GM23248 (cell line): ENCODE measurements at regions not wholly inside any gene's neighbourhood (a gene's known extent, or its start where the extent isn't known, plus 50 kb on each side); places are given as distances from the start of the nearest gene placed in this dataset.

Experiments
- DNase-seq: peaks from one replicate; pipeline ENCODE4 v3.0.0-alpha.2; 2015
- H2AFZ ChIP-seq: fragments of 200-600 bp; sonication (generic); 2 replicates; pipeline ENCODE4 v1.6.1; 2016; ENCODE audit warnings: antibody characterized with exemption
- H3F3A ChIP-seq: fragments of 200-600 bp; sonication (generic); 2 replicates; pipeline ENCODE4 v1.6.1; 2016; ENCODE audit warnings: mild to moderate bottlenecking, antibody characterized with exemption, mixed run types; ENCODE audit not compliant: insufficient read depth
- H3K27ac ChIP-seq: fragments of 200-600 bp; sonication (generic); 2 replicates; pipeline ENCODE4 v1.5.1; 2016; ENCODE audit warnings: mild to moderate bottlenecking
- H3K27me3 ChIP-seq: fragments of 200-600 bp; sonication (generic); replicated peaks from 2 replicates; pipeline ENCODE4 v1.6.1; 2016; ENCODE audit warnings: mild to moderate bottlenecking; ENCODE audit not compliant: insufficient read depth
- H3K36me3 ChIP-seq: fragments of 200-600 bp; sonication (generic); 2 replicates; pipeline ENCODE4 v1.6.1; 2016; ENCODE audit warnings: low read depth, mild to moderate bottlenecking
- H3K4me1 ChIP-seq: fragments of 200-600 bp; sonication (generic); 2 replicates; pipeline ENCODE4 v1.6.1; 2016; ENCODE audit warnings: mild to moderate bottlenecking; ENCODE audit not compliant: insufficient read depth
- H3K4me2 ChIP-seq: fragments of 200-600 bp; sonication (generic); one replicate; pipeline ENCODE4 v1.6.1; 2016; ENCODE audit warnings: mild to moderate bottlenecking; ENCODE audit not compliant: unreplicated experiment
- H3K4me3 ChIP-seq: fragments of 200-600 bp; sonication (generic); 2 replicates; pipeline ENCODE4 v1.5.1; 2016; ENCODE audit warnings: mild to moderate bottlenecking
- H3K79me2 ChIP-seq: fragments of 200-600 bp; sonication (generic); 2 replicates; pipeline ENCODE4 v1.6.1; 2016; ENCODE audit warnings: mild to moderate bottlenecking; ENCODE audit not compliant: insufficient read depth
- H3K9ac ChIP-seq: fragments of 200-600 bp; sonication (generic); 2 replicates; pipeline ENCODE4 v1.6.1; 2016; ENCODE audit warnings: mild to moderate bottlenecking
- H3K9me2 ChIP-seq: fragments of 200-600 bp; sonication (generic); 2 replicates; pipeline ENCODE4 v1.6.1; 2016; ENCODE audit warnings: mixed run types, mild to moderate bottlenecking, moderate library complexity; ENCODE audit not compliant: insufficient read depth
- H3K9me3 ChIP-seq: fragments of 200-600 bp; sonication (generic); one replicate; pipeline ENCODE4 v1.6.1; 2017; ENCODE audit warnings: low read depth
- H4K20me1 ChIP-seq: fragments of 200-600 bp; sonication (generic); 2 replicates; pipeline ENCODE4 v1.6.0; 2016; ENCODE audit not compliant: insufficient read depth
- EZH2 ChIP-seq: fragments of 200-600 bp; sonication (generic); IDR thresholded peaks from 2 replicates; pipeline ENCODE4 v1.6.1; 2018; ENCODE audit warnings: antibody characterized with exemption, mild to moderate bottlenecking; ENCODE audit not compliant: insufficient read depth, poor library complexity, severe bottlenecking
- EZH2phosphoT487 ChIP-seq: fragments of 200-600 bp; sonication (generic); IDR thresholded peaks from 2 replicates; pipeline ENCODE4 v1.6.1; 2018; ENCODE audit warnings: antibody characterized with exemption, moderate library complexity, mild to moderate bottlenecking, low read depth; ENCODE audit not compliant: insufficient read depth
- WGBS, 2 experiments: methylation state at CpG; one replicate each; pipeline ENCODE4 v1.1.6; 2015 to 2017; ENCODE audit warnings: low lambda C conversion rate in 2 of 2, low coverage in 1 of 2; ENCODE audit errors: missing lambda C conversion rate in 2 of 2; 5-methylcytosine and 5-hydroxymethylcytosine counted together
- in situ Hi-C: fragments of 300-500 bp; cut with MboI; formaldehyde crosslinking; loops from 2 replicates; pipeline ENCODE4 v1.15.0; 2020

DNA sequence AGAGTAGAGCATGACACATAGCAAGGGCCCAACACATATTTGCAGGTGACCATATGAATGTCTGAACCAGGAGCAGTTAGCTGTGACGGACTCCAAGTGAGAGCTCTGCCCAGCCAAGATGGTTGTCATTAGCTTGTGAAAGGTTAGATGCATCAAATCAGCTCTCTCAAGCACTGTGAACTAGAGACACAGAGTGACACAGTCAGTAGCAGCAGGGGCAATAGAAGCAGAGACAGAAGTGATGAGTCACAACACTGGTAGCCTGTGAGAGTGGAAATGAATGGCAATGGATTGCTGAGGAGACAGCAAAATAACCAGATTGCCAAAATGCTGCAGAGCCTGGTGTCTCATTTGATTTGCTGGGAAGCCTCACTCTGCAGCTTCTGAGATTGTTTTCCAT, 558.9 kb downstream of the PKHD1 start:
- Histone ChIP-seq H3K4me3 (no peak overlapping the region), H3K4me1 (no peaks in the 10 kb centered on the region), H3K9me2 (no peaks in the 10 kb centered on the region), H3K36me3 (no peaks in the 10 kb centered on the region), H3K27me3 (no peaks in the 10 kb centered on the region), H3K79me2 (no peaks in the 10 kb centered on the region), H3K4me2 (no peak overlapping the region), H3K27ac (no peak overlapping the region), H3F3A (no peaks in the 10 kb centered on the region), H3K9ac (no peak overlapping the region), H4K20me1 (no peaks in the 10 kb centered on the region), H3K9me3 (no peaks in the 10 kb centered on the region), H2AFZ (no peak overlapping the region)
- 22 to 28% methylated on average over 1 of the region's 1 CpG for WGBS, 2 experiments
- in situ Hi-C loops = no loop called here
- no peak for DNase-seq
- TF ChIP-seq EZH2phosphoT487 (no peak), EZH2 (no peak)

DNA sequence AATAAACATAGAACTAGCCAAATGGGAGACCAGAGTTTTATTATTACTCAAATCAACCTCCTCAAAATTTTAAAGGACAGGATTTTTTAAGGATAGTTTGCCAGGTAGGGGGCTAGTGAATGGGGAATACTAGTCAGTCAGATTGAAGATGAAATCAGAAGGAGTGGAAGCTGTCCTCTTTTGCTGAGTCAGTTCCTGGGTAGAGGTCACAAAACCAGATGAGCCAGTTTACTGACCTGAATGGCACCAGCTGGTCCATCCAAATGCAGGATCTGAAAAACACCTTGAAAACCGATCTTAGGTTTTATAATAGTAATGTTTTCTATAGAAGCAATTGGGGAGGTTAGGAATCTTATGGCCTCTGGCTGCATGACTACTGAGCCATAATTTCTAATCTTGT, 558.2 kb downstream of the PKHD1 start:
- TF ChIP-seq EZH2phosphoT487 (no peak), EZH2 (no peak)
- H3K9me3 ChIP-seq = no peaks in the 10 kb centered on the region
- no peaks in the 10 kb centered on the region for H3K9me2 ChIP-seq
- no peak for DNase-seq
- H3K79me2 ChIP-seq = no peaks in the 10 kb centered on the region
- H3K4me1 ChIP-seq = no peaks in the 10 kb centered on the region
- no peaks in the 10 kb centered on the region for H3K36me3 ChIP-seq
- no peak overlapping the region for H3K27ac ChIP-seq
- no peak overlapping the region for H3K4me3 ChIP-seq
- no peaks in the 10 kb centered on the region for H3K27me3 ChIP-seq
- WGBS, 2 experiments = 0 to 27% methylated on average over 1 of the region's 1 CpG
- no peaks in the 10 kb centered on the region for H4K20me1 ChIP-seq
- H3F3A ChIP-seq = no peaks in the 10 kb centered on the region
- no peak overlapping the region for H3K9ac ChIP-seq
- in situ Hi-C loops = no loop called here
- H3K4me2 ChIP-seq = no peak overlapping the region
- H2AFZ ChIP-seq = no peak overlapping the region

DNA sequence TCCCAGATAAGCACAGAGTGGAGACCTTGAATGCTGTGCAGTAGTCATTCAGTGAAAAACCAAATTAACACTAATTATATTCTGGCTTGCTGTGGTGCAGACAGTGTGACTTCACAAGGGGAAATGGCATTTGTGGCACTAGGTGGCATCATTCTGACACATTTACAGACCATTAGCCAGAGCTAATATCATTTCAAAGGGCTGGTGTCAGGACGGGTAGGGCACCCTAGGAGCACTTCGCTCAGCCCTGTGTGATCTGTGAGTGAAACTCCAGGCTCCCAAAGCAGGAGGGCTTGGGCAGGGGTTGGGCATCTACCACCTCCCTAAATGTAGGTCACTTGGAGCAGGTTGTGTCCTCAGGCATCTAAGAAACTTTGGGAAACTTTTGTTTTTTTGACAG, 555.8 kb downstream of the PKHD1 start:
- H3K79me2 ChIP-seq = no peaks in the 10 kb centered on the region
- no peak overlapping the region for H3K4me3 ChIP-seq
- WGBS, 2 experiments = 23 to 29% methylated on average over 2 of the region's 2 CpGs
- no peaks in the 10 kb centered on the region for H3K9me3 ChIP-seq
- no peaks in the 10 kb centered on the region for H4K20me1 ChIP-seq
- no peaks in the 10 kb centered on the region for H3F3A ChIP-seq
- H3K27ac ChIP-seq = no peak overlapping the region
- no peak overlapping the region for H3K9ac ChIP-seq
- H2AFZ ChIP-seq = no peak overlapping the region
- no peaks in the 10 kb centered on the region for H3K4me1 ChIP-seq
- TF ChIP-seq EZH2phosphoT487 (no peak), EZH2 (no peak)
- no peaks in the 10 kb centered on the region for H3K27me3 ChIP-seq
- no peaks in the 10 kb centered on the region for H3K9me2 ChIP-seq
- H3K36me3 ChIP-seq = no peaks in the 10 kb centered on the region
- no peak for DNase-seq
- no peak overlapping the region for H3K4me2 ChIP-seq
- in situ Hi-C loops = no loop called here

GRCh38 chr6:51533962-51534361, 553.5 kb downstream of the PKHD1 start:
- 23 to 38% methylated on average over 3 of the region's 3 CpGs for WGBS, 2 experiments
- Histone ChIP-seq H3K4me2 (no peak overlapping the region), H3K9me2 (no peaks in the 10 kb centered on the region), H4K20me1 (no peaks in the 10 kb centered on the region), H3K4me1 (no peaks in the 10 kb centered on the region), H3K4me3 (no peak overlapping the region), H3K9ac (no peak overlapping the region), H3K9me3 (no peaks in the 10 kb centered on the region), H3F3A (no peaks in the 10 kb centered on the region), H2AFZ (no peak overlapping the region), H3K79me2 (no peaks in the 10 kb centered on the region), H3K27ac (no peak overlapping the region), H3K27me3 (no peaks in the 10 kb centered on the region), H3K36me3 (no peaks in the 10 kb centered on the region)
- in situ Hi-C loops = no loop called here
- no peak for TF ChIP-seq EZH2phosphoT487
- no peak for TF ChIP-seq EZH2
- DNase-seq = no peak

- TF ChIP-seq EZH2phosphoT487 (no peak), EZH2 (no peak)
- Histone ChIP-seq H3K9me3 (no peaks in the 10 kb centered on the region), H3K4me3 (no peak overlapping the region), H3K79me2 (no peaks in the 10 kb centered on the region), H3K9me2 (no peaks in the 10 kb centered on the region), H3K4me1 (no peaks in the 10 kb centered on the region), H3K9ac (no peak overlapping the region), H3K4me2 (no peak overlapping the region), H3F3A (no peaks in the 10 kb centered on the region), H3K36me3 (no peaks in the 10 kb centered on the region), H3K27ac (no peak overlapping the region), H4K20me1 (no peaks in the 10 kb centered on the region), H2AFZ (no peak overlapping the region), H3K27me3 (no peaks in the 10 kb centered on the region)
- in situ Hi-C loops = no loop called here
- WGBS, 2 experiments = 0% methylated on average over 1 of the region's 1 CpG
- DNase-seq = no peak
Measured at GRCh38 chr6:51535327-51535726, 552.1 kb downstream of the PKHD1 start.
